HG03354 (cell line): ENCODE measurements at regions not wholly inside any gene's neighbourhood (a gene's known extent, or its start where the extent isn't known, plus 50 kb on each side); places are given as distances from the start of the nearest gene placed in this dataset.
"Not testable (repeated sequence)": the region's sequence is repeated elsewhere in the genome, so short reads cannot be mapped to it uniquely, and the experiment has no call there.

Experiments
- ATAC-seq: cut with Tn5 transposase; IDR thresholded peaks from one replicate; pipeline ENCODE4 v1.9.1; 2021; ENCODE audit warnings: mild to moderate bottlenecking; ENCODE audit not compliant: unreplicated experiment, poor library complexity, severe bottlenecking

DNA sequence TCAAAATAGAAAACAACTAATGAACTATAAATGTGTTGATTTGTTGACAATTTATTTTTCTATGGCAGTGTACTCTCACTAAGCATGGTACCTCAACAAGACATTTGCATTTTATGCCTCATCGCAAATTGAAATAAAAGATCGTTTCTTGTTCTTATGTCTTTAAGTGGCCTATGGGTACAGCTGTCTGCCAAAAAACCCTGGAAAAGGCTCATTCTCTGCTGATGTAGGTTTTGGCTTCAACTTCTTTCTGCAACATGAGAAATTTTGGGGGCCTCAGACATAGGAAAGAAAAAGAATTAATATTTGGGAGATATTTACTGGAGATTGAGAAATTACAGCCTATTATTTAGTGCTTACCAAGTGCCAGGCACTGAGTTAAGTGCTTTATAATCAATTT lies 205.1 kb upstream of the DPP10 start:
- no peak for ATAC-seq

DNA sequence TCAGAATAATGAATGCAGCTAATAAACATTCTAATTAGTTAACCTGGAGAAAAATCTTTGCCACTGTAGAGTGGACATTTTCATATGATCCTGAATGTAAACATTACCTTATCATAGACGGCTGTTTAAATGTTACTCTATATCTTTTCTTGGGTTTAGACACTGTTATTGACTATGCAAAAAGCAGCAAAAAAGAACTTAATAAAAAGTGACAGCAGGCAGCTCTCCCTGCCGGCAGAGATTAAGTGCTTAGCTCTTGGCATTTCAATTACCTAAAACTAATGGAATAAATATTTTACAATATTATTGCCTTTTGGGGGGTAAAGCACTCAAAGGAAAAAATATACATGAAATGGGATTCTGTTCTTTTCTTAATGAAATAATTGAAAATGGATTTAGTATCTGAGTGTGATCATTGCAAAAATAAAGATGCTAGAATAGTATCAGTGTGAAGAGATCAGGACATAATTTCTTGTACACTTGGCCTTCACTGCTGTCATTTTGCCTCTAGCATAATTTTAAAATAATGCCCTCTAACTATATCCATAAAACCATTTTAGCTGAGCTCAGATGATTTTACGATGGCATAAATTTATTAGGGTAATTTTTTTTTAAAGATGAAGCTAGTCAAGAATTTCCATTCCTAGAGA lies 203.4 kb upstream of the DPP10 start:
- no peak for ATAC-seq

- ATAC-seq = no peak
Measured at GRCh38 chr2:114248648-114249047, 193.8 kb upstream of the DPP10 start.

DNA sequence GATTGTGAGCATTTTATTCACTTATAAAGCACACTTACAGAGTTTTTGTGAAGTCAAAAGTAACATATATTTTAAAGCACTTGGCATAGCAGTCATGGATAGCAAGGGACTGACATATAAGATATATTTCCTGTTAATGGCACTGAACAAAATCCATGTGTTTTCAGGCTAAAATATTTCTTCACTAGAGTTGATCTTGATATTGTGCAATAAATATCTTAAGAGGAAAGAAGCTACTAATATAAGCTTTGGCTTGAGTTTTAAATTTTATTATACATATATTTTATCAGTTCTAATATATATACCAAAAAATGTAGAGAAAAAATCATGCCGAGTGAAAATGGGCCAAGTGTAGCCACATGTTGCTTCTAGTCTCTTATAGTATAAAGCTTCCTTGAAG lies 189.7 kb upstream of the DPP10 start:
- no peak for ATAC-seq

DNA sequence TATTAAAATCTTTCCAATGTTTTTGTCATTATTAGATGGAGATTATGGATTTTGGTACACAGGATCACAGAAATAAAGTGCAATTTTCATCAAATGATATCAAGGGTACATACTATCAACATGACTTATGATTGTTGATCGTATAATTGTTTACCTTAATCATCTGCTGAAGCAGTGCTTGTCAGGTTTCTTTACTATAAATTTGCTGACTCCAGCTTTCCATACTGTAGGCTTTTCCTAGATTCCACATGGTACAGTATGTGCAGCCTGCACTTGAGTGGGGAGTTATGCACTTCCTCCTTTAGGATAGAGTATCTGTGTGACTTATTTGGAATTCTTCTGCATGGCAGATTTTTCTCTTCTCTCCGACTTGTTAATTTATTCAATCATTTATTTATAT lies 187.6 kb upstream of the DPP10 start:
- no peak for ATAC-seq

GRCh38 chr2:114259389-114259788 lies 183.1 kb upstream of the DPP10 start:
- ATAC-seq = no peak

DNA sequence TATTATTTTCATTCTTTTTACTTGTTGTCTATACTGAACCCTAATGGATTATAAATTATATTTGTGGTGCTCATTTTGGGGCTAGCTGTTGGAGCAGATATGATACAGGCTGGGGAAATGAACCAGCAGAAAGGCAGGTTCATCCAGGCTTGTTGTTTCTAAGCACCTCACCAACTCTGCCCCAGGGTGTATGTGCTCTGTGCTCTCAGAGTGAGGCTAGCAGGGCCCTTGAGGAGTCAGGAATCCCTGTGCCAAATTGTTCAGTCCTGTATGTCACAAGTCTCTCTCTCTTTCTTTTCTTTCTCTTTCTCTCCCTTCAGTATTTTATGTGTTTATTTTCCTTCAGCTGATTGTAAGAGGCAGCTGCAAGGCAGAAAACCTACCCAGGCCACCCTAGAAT lies 181.1 kb upstream of the DPP10 start:
- no peak for ATAC-seq

GRCh38 chr2:114265261-114265660 lies 177.2 kb upstream of the DPP10 start:
- ATAC-seq = no peak

GRCh38 chr2:114274957-114275356 lies 167.5 kb upstream of the DPP10 start:
- ATAC-seq = no peak

DNA sequence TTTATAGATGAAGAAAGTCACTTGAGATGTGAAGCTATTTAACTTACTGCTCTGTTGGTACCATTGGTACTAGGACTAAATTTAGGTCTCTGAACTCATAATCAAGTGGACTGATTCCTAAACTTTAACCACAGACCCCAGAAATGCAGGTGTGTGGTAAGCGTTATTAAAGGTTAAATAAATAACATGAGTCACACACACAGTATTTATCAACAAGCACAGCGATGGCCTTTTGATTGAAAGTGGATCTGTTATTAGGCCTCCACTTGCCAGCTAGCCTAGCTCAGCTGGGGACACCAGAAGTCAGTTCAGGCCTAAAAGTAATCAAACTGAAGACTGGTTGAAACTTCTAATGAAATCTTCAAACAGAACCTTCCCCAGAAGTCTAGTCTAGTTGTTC lies 161.3 kb upstream of the DPP10 start:
- no peak for ATAC-seq

GRCh38 chr2:114283774-114284173 lies 158.7 kb upstream of the DPP10 start:
- ATAC-seq = no peak

DNA sequence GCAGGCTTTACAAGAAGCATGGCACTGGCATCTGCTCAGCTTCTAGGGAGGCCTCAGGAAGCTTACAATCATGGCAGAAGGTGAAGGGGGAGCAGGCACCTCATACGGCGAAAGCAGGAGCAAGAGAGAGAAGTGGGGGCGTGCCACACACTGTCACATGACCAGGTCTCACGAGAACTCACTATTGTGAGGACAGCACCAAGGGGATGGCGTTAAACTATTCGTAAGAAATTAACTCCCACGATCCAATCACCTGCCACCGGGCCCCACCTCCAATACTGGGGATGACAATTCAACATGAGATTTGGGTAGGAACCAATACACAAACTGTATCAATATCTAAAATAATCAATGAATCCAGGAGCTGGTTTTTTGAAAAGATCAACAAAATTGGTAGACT lies 156.0 kb upstream of the DPP10 start:
- no peak for ATAC-seq

DNA sequence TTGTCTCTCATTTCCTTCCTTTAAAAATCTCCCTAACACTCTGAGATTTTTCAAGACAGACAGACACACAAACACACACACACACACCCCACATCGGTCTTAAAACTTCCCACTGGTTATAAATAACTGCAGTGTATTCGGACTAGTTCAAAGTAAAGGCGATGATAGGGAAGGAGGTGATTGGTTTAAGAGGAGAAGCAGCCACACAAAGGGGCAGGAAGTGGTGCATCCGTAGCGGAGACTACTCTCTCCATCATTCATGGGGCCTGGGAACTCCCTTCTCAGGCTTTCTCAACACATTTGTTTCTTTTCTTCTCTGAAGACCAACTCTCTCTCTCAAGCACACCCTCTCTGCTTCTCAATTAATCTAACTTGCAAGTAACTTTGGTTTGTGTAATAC lies 149.1 kb upstream of the DPP10 start:
- no peak for ATAC-seq

DNA sequence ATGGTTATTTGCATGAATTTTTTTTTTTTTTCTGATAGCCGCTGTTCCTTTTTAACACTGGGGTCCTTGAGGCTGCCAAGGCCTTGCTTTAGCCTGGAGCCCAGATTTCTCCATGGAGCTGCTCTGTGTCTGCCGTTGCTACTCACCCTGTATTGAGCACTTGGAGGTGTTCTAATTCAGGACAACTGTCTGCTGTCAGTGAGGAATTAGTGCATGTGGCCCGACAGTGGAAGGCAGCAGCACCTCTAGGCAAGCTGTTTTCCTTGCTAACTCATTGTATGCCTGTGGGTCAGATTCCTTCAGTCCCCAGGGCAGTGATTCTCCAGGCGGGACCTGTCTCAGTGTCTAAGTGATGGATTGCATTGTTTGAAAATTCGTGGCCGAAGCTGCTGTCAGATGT lies 147.7 kb upstream of the DPP10 start:
- no peak for ATAC-seq

DNA sequence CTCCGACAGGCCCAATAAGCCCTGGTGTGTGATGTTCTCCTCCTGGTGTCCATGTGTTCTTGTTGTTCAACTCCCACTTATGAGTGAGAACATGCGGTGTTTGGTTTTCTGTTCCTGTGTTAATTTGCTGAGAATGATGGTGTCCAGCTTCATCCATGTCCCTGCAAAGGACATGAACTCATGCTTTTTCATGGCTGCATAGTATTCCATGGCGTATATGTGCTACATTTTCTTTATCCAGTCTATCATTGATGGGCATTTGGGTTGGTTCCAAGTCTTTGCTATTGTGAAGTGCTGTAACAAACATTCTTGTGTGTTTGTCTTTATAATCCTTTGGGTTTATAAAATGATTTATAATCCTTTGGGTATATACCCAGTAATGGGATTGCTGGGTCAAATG lies 142.1 kb upstream of the DPP10 start:
- ATAC-seq = not testable (repeated sequence)

- no peak for ATAC-seq
Measured at GRCh38 chr2:114316532-114317300, 125.7 kb upstream of the DPP10 start.

DNA sequence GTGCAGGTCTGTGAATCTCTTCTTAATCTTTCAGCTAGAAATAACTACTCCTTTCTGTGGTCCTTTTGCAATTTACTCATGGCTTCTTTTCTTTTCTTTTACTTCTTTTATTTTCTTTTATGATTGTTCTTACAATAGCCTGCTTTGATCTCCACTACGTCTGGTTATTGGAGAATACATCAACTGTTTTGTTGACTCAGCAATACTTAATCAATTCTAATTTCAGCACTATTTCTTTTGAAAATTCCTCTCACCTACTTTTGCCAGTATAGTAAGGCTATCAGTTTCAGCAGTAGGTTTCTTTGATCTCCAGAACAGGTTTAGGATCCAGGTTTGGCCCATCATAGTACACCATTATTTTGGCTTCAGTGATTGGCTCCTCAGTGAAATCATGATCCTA lies 111.8 kb upstream of the DPP10 start:
- ATAC-seq = no peak

DNA sequence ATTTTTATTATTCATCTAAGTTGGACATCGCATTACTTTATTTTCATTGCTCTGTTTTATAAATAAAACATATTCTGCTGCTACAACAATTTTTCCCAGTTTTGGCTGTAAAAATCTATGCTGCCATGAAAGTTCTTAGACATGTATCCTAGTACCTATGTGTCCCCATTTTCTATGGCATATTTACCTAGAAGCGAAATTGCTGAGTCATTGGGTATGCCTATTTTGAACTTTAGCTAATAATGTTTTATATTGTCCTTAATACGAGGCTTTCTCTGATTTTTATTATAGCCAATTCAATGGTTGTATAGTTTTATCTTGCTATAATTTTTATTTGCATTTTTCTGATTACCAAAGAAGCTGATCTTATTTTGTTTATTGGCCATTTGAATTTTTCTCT lies 110.5 kb upstream of the DPP10 start:
- ATAC-seq = no peak

DNA sequence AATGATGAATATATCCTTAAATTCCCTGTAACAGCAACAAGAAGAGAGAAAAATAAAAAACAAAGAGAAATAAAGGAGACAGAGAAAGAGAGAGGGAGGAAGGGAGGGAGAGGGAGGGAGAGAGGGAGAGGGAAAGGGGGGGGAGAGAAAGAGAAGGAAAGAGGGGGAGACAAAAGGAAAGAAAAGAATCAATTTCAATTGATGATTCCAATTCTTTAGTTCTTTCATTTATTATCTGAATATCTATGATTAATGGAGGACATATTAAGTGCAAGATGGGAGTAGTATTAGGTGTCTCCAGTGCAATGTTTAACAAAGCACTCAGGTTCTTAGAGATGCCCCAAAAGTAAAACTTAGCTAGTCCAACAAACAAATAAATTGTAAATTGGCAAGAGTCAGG lies 97.2 kb upstream of the DPP10 start:
- ATAC-seq = no peak

- ATAC-seq = no peak
Measured at GRCh38 chr2:114346658-114347057, 95.8 kb upstream of the DPP10 start.

DNA sequence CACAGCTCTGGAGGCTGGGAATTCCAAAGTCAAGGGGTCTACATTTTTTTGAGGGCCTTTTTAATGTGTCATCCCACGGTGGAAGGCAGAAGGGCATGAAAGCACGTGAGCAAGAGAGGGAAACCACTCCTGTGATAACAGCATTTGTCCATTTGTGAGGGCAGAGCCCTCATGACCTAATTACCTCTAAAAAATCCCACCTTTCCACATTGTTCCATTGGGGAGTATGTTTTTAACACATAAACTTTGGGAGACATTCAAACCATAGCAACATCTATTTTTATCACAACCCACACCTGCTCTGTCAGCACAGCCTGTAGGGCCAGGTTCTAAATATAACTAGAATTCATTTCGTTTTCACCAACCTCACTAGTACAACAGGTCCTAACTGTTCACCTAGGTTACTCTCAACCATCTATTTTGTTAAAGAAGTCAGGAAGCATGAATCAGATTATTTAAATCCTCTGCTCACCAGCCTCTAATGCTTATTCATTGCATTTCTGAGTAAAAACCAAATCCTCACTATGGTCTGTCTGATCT lies 92.2 kb upstream of the DPP10 start:
- no peak for ATAC-seq
